SK-N-SH treated with all-trans-retinoic acid at 6 μM for 48 hours (cell line): ENCODE measurements at regions not wholly inside any gene's neighbourhood (a gene's known extent, or its start where the extent isn't known, plus 50 kb on each side); places are given as distances from the start of the nearest gene placed in this dataset.

Source experiments
- ATAC-seq: fragments of 200-7000 bp; cut with Tn5 transposase; 3 replicates; pipeline ENCODE4 v1.9.1; 2020; ENCODE audit warnings: mild to moderate bottlenecking, moderate library complexity
- ARNTL ChIP-seq: fragments of 450-650 bp; formaldehyde crosslinking; IDR thresholded peaks from 2 replicates; pipeline ENCODE4 v1.5.0; 2020; ENCODE audit warnings: low read depth, mild to moderate bottlenecking, moderate library complexity, borderline replicate concordance
- BACH2 ChIP-seq: fragments of 250-450 bp; sonication (Bioruptor Pico); IDR thresholded peaks from 2 replicates; pipeline ENCODE4 v1.9.0; 2021; ENCODE audit warnings: mild to moderate bottlenecking, borderline replicate concordance
- CSDC2 ChIP-seq: fragments of 250-450 bp; sonication (Bioruptor Pico); IDR thresholded peaks from 2 replicates; pipeline ENCODE4 v1.5.0; 2020; ENCODE audit warnings: mild to moderate bottlenecking, moderate library complexity
- CSRNP3 ChIP-seq: fragments of 250-450 bp; sonication (Bioruptor Pico); IDR thresholded peaks from 2 replicates; pipeline ENCODE4 v1.5.1; 2021; ENCODE audit warnings: mild to moderate bottlenecking, moderate library complexity
- ESRRG ChIP-seq: fragments of 250-450 bp; sonication (Bioruptor Pico); IDR thresholded peaks from 2 replicates; pipeline ENCODE4 v1.6.1; 2021; ENCODE audit warnings: mild to moderate bottlenecking
- GLIS3 ChIP-seq: fragments of 250-450 bp; sonication (Bioruptor Pico); IDR thresholded peaks from 2 replicates; pipeline ENCODE4 v1.5.0; 2020; ENCODE audit warnings: mild to moderate bottlenecking, moderate library complexity
- ISL1 ChIP-seq: fragments of 250-450 bp; sonication (Bioruptor Pico); IDR thresholded peaks from 2 replicates; pipeline ENCODE4 v2.1.2; 2022; ENCODE audit warnings: mild to moderate bottlenecking, moderate library complexity
- OSR1 ChIP-seq: fragments of 250-450 bp; sonication (Bioruptor Pico); IDR thresholded peaks from 2 replicates; pipeline ENCODE4 v1.8.0; 2022; ENCODE audit warnings: moderate library complexity, mild to moderate bottlenecking, inconsistent platforms
- PPARA ChIP-seq: fragments of 250-450 bp; sonication (Bioruptor Pico); IDR thresholded peaks from 2 replicates; pipeline ENCODE4 v1.5.0; 2020; ENCODE audit warnings: mild to moderate bottlenecking, borderline replicate concordance
- RARB ChIP-seq: fragments of 250-450 bp; sonication (Bioruptor Pico); IDR thresholded peaks from 2 replicates; pipeline ENCODE4 v1.8.0; 2021; ENCODE audit warnings: mild to moderate bottlenecking, moderate library complexity
- TCF4 ChIP-seq: fragments of 250-450 bp; sonication (Bioruptor Pico); IDR thresholded peaks from 2 replicates; pipeline ENCODE4 v1.8.0; 2021; ENCODE audit warnings: mild to moderate bottlenecking, moderate library complexity, borderline replicate concordance
- TOX ChIP-seq: fragments of 250-450 bp; sonication (Bioruptor Pico); IDR thresholded peaks from 2 replicates; pipeline ENCODE4 v1.8.0; 2021; ENCODE audit warnings: mild to moderate bottlenecking, moderate library complexity, borderline replicate concordance
- TSHZ2 ChIP-seq: fragments of 250-450 bp; sonication (Bioruptor Pico); IDR thresholded peaks from 2 replicates; pipeline ENCODE4 v1.5.0; 2020; ENCODE audit warnings: mild to moderate bottlenecking, moderate library complexity
- ZC3H10 ChIP-seq: fragments of 250-450 bp; sonication (Bioruptor Pico); IDR thresholded peaks from 2 replicates; pipeline ENCODE4 v1.5.1; 2021; ENCODE audit warnings: mild to moderate bottlenecking, moderate library complexity
- ZFP3 ChIP-seq: fragments of 250-450 bp; sonication (Bioruptor Pico); IDR thresholded peaks from 2 replicates; pipeline ENCODE4 v1.5.0; 2020; ENCODE audit warnings: mild to moderate bottlenecking, moderate library complexity
- ZFP30 ChIP-seq: fragments of 450-650 bp; formaldehyde crosslinking; IDR thresholded peaks from 2 replicates; pipeline ENCODE4 v1.5.0; 2022; ENCODE audit warnings: mild to moderate bottlenecking, moderate library complexity
- ZNF565 ChIP-seq: fragments of 450-650 bp; formaldehyde crosslinking; conservative IDR thresholded peaks from 2 replicates; pipeline ENCODE4 v1.5.0; 2020; ENCODE audit warnings: low read depth, mild to moderate bottlenecking, moderate library complexity
- ZNF70 ChIP-seq: fragments of 450-650 bp; formaldehyde crosslinking; IDR thresholded peaks from 2 replicates; pipeline ENCODE4 v1.5.0; 2020; ENCODE audit warnings: mild to moderate bottlenecking, moderate library complexity
- ZNF8 ChIP-seq: fragments of 450-650 bp; formaldehyde crosslinking; IDR thresholded peaks from 2 replicates; pipeline ENCODE4 v1.5.0; 2020; ENCODE audit warnings: mild to moderate bottlenecking, moderate library complexity
- TF ChIP-seq, protein P1 (sequence below): fragments of 250-450 bp; sonication (Bioruptor Pico); IDR thresholded peaks from 2 replicates; pipeline ENCODE4 v1.8.0; 2021; ENCODE audit warnings: low read depth, mild to moderate bottlenecking, moderate library complexity, borderline replicate concordance

DNA sequence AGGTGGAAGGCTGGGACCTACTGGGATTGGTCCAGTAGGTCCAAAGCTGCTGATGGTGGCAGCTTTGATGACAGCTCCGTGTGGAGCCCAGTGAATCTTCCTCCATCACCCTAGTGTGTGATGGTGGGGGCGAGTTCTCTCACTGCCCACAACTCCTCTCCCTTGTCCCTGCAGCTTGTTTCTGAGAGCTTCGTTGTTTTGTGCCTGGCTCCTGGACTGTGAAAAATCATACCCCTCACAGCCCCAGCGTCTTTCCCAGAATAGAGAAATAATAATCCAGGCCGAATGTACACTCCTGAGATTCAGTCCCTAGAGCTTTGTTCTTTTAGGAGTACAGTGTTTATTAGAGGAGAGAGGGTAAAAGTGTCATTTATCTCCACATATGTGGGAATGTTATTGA is 372.2 kb downstream of the ENC1 start:
- no peak for ATAC-seq
- no peak for TF ChIP-seq ZNF565
- TF ChIP-seq ZC3H10 = no peak
- no peak for TF ChIP-seq ESRRG
- TF ChIP-seq ISL1 (CRISPR knock-in tag) = no peak
- TF ChIP-seq ARNTL (CRISPR knock-in tag) = no peak
- no peak for TF ChIP-seq GLIS3 (CRISPR knock-in tag)
- TF ChIP-seq TOX (CRISPR knock-in tag) = no peak
- no peak for TF ChIP-seq ZNF70 (CRISPR knock-in tag)
- TF ChIP-seq CSDC2 (CRISPR knock-in tag) = no peak
- no peak for TF ChIP-seq BACH2 (CRISPR knock-in tag)
- no peak for TF ChIP-seq TSHZ2
- no peak for TF ChIP-seq CSRNP3 (CRISPR knock-in tag)
- TF ChIP-seq ZFP3 = no peak
- no peak for TF ChIP-seq RARB
- no peak for TF ChIP-seq ZNF8 (CRISPR knock-in tag)
- TF ChIP-seq ZFP30 = no peak
- TF ChIP-seq, protein P1, sequence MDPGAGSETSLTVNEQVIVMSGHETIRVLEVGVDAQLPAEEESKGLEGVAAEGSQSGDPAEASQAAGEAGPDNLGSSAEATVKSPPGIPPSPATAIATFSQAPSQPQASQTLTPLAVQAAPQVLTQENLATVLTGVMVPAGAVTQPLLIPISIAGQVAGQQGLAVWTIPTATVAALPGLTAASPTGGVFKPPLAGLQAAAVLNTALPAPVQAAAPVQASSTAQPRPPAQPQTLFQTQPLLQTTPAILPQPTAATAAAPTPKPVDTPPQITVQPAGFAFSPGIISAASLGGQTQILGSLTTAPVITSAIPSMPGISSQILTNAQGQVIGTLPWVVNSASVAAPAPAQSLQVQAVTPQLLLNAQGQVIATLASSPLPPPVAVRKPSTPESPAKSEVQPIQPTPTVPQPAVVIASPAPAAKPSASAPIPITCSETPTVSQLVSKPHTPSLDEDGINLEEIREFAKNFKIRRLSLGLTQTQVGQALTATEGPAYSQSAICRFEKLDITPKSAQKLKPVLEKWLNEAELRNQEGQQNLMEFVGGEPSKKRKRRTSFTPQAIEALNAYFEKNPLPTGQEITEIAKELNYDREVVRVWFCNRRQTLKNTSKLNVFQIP = no peak

GRCh38 chr5:74266836-74267235 is 373.7 kb downstream of the ENC1 start:
- ATAC-seq = no peak
- TF ChIP-seq ARNTL (CRISPR knock-in tag) = no peak
- TF ChIP-seq ZNF8 (CRISPR knock-in tag) = no peak

- no peak for ATAC-seq
- TF ChIP-seq CSDC2 (CRISPR knock-in tag) (no peak), ZFP3 (no peak), OSR1 (no peak), ESRRG (no peak), CSRNP3 (CRISPR knock-in tag) (no peak), ZNF8 (CRISPR knock-in tag) (no peak), ISL1 (CRISPR knock-in tag) (no peak)
These were observed 374.4 kb downstream of the ENC1 start for GRCh38 chr5:74266132-74266531.

- ATAC-seq = no peak
- TF ChIP-seq ARNTL (CRISPR knock-in tag) = no peak
- no peak for TF ChIP-seq ZFP30
- TF ChIP-seq ZNF8 (CRISPR knock-in tag) = no peak
- no peak for TF ChIP-seq TOX (CRISPR knock-in tag)
- no peak for TF ChIP-seq TSHZ2
- TF ChIP-seq RARB = no peak
- TF ChIP-seq ISL1 (CRISPR knock-in tag) = no peak
- no peak for TF ChIP-seq ZNF565
- TF ChIP-seq ZNF70 (CRISPR knock-in tag) = no peak
- no peak for TF ChIP-seq GLIS3 (CRISPR knock-in tag)
- TF ChIP-seq, protein P1 = no peak
- no peak for TF ChIP-seq PPARA (CRISPR knock-in tag)
- TF ChIP-seq TCF4 (CRISPR knock-in tag) = no peak
- TF ChIP-seq OSR1 = no peak
- TF ChIP-seq ZFP3 = no peak
- no peak for TF ChIP-seq CSDC2 (CRISPR knock-in tag)
- no peak for TF ChIP-seq CSRNP3 (CRISPR knock-in tag)
These were observed 377.9 kb downstream of the ENC1 start for GRCh38 chr5:74262544-74263207.
